IPS-15b (cell line): ENCODE measurements at regions not wholly inside any gene's neighbourhood (a gene's known extent, or its start where the extent isn't known, plus 50 kb on each side); places are given as distances from the start of the nearest gene placed in this dataset.

Experiments
- H3K27me3 ChIP-seq: one replicate; pipeline ENCODE4 v1.6.1; 2013; ENCODE audit warnings: low read length; ENCODE audit not compliant: control insufficient read depth, insufficient read depth
- H3K36me3 ChIP-seq: one replicate; pipeline ENCODE4 v1.6.1; 2013; ENCODE audit warnings: low read length; ENCODE audit not compliant: control insufficient read depth, insufficient read depth
- H3K4me1 ChIP-seq: one replicate; pipeline ENCODE4 v1.6.1; 2013; ENCODE audit warnings: mild to moderate bottlenecking, low read length; ENCODE audit not compliant: control insufficient read depth, insufficient read depth
- H3K4me3 ChIP-seq: one replicate; pipeline ENCODE4 v1.5.1; 2013; ENCODE audit warnings: low read depth, low read length
- H3K9ac ChIP-seq: one replicate; pipeline ENCODE4 v1.6.1; 2013; ENCODE audit warnings: low read depth, mild to moderate bottlenecking, low read length
- H3K9me3 ChIP-seq: one replicate; pipeline ENCODE4 v1.6.1; 2013; ENCODE audit warnings: mild to moderate bottlenecking, low read length; ENCODE audit not compliant: control insufficient read depth, insufficient read depth

GRCh38 chr14:85798856-85799255 lies 268.9 kb downstream of the FLRT2 start:
- Histone ChIP-seq H3K4me1 (no peaks in the 10 kb centered on the region), H3K36me3 (no peaks in the 10 kb centered on the region), H3K9ac (no peak overlapping the region), H3K27me3 (no peaks in the 10 kb centered on the region), H3K4me3 (no peak overlapping the region), H3K9me3 (no peaks in the 10 kb centered on the region)

- Histone ChIP-seq H3K27me3 (no peaks in the 10 kb centered on the region), H3K4me1 (no peaks in the 10 kb centered on the region), H3K36me3 (no peaks in the 10 kb centered on the region), H3K9me3 (no peaks in the 10 kb centered on the region), H3K4me3 (no peak overlapping the region), H3K9ac (no peak overlapping the region)
Observed at GRCh38 chr14:85793533-85793932, 263.6 kb downstream of the FLRT2 start.

GRCh38 chr14:85789506-85789905 lies 259.6 kb downstream of the FLRT2 start:
- no peaks in the 10 kb centered on the region for H3K27me3 ChIP-seq
- H3K9me3 ChIP-seq = no peaks in the 10 kb centered on the region
- H3K9ac ChIP-seq = no peak overlapping the region
- H3K4me1 ChIP-seq = no peaks in the 10 kb centered on the region
- no peaks in the 10 kb centered on the region for H3K36me3 ChIP-seq
- H3K4me3 ChIP-seq = no peak overlapping the region

- Histone ChIP-seq H3K36me3 (no peaks in the 10 kb centered on the region), H3K9me3 (no peaks in the 10 kb centered on the region), H3K4me1 (no peaks in the 10 kb centered on the region), H3K27me3 (no peaks in the 10 kb centered on the region), H3K4me3 (no peak overlapping the region), H3K9ac (no peak overlapping the region)
Observed at GRCh38 chr14:85788470-85789233, 258.7 kb downstream of the FLRT2 start.

- Histone ChIP-seq H3K4me1 (no peaks in the 10 kb centered on the region), H3K4me3 (no peak overlapping the region)
Observed at GRCh38 chr14:85766295-85766694, 236.4 kb downstream of the FLRT2 start.

GRCh38 chr14:85764822-85765221 lies 234.9 kb downstream of the FLRT2 start:
- no peaks in the 10 kb centered on the region for H3K27me3 ChIP-seq
- H3K36me3 ChIP-seq = no peaks in the 10 kb centered on the region
- H3K9me3 ChIP-seq = no peaks in the 10 kb centered on the region
- no peak overlapping the region for H3K9ac ChIP-seq
- H3K4me3 ChIP-seq = no peak overlapping the region
- H3K4me1 ChIP-seq = no peaks in the 10 kb centered on the region

More at GRCh38 chr14:85766295-85766694, 236.4 kb downstream of the FLRT2 start:
- Histone ChIP-seq H3K9ac (no peak overlapping the region), H3K9me3 (no peaks in the 10 kb centered on the region), H3K27me3 (no peaks in the 10 kb centered on the region), H3K36me3 (no peaks in the 10 kb centered on the region)

- Histone ChIP-seq H3K4me3 (no peak overlapping the region), H3K9me3 (no peaks in the 10 kb centered on the region), H3K4me1 (no peaks in the 10 kb centered on the region), H3K27me3 (no peaks in the 10 kb centered on the region), H3K36me3 (no peaks in the 10 kb centered on the region), H3K9ac (no peak overlapping the region)
Observed at GRCh38 chr14:85762526-85762925, 232.6 kb downstream of the FLRT2 start.

- H3K9ac ChIP-seq = no peak overlapping the region
- H3K27me3 ChIP-seq = no peaks in the 10 kb centered on the region
- no peaks in the 10 kb centered on the region for H3K4me1 ChIP-seq
- no peaks in the 10 kb centered on the region for H3K9me3 ChIP-seq
- no peaks in the 10 kb centered on the region for H3K36me3 ChIP-seq
- no peak overlapping the region for H3K4me3 ChIP-seq
Observed at GRCh38 chr14:85752175-85752574, 222.2 kb downstream of the FLRT2 start.

- Histone ChIP-seq H3K4me1 (no peaks in the 10 kb centered on the region), H3K27me3 (no peaks in the 10 kb centered on the region), H3K9me3 (no peaks in the 10 kb centered on the region), H3K9ac (no peak overlapping the region), H3K4me3 (no peak overlapping the region), H3K36me3 (no peaks in the 10 kb centered on the region)
Observed at GRCh38 chr14:85744573-85744972, 214.6 kb downstream of the FLRT2 start.

- Histone ChIP-seq H3K27me3 (no peaks in the 10 kb centered on the region), H3K4me3 (no peak overlapping the region), H3K4me1 (no peaks in the 10 kb centered on the region), H3K9ac (no peak overlapping the region), H3K36me3 (no peaks in the 10 kb centered on the region), H3K9me3 (no peaks in the 10 kb centered on the region)
Observed at GRCh38 chr14:85732031-85732430, 202.1 kb downstream of the FLRT2 start.

- H3K4me3 ChIP-seq = no peak overlapping the region
Observed at GRCh38 chr14:85731186-85731585, 201.2 kb downstream of the FLRT2 start.

GRCh38 chr14:85728476-85729065 lies 198.6 kb downstream of the FLRT2 start:
- H3K4me1 ChIP-seq = no peaks in the 10 kb centered on the region
- no peak overlapping the region for H3K4me3 ChIP-seq
- no peaks in the 10 kb centered on the region for H3K36me3 ChIP-seq
- H3K9ac ChIP-seq = no peak overlapping the region
- H3K9me3 ChIP-seq = no peaks in the 10 kb centered on the region
- no peaks in the 10 kb centered on the region for H3K27me3 ChIP-seq

More at GRCh38 chr14:85731186-85731585, 201.2 kb downstream of the FLRT2 start:
- no peaks in the 10 kb centered on the region for H3K9me3 ChIP-seq
- H3K4me1 ChIP-seq = no peaks in the 10 kb centered on the region
- H3K9ac ChIP-seq = no peak overlapping the region
- H3K36me3 ChIP-seq = no peaks in the 10 kb centered on the region
- no peaks in the 10 kb centered on the region for H3K27me3 ChIP-seq
